ENCODE measurements at regions not wholly inside any gene's neighbourhood (a gene's known extent, or its start where the extent isn't known, plus 50 kb on each side); places are given as distances from the start of the nearest gene placed in this dataset.

- no peak for DNase-seq (ENCODE audit: low spot score)
These were observed 103.4 kb downstream of the IL20RB start for GRCh38 chr3:137061186-137061585.

DNA sequence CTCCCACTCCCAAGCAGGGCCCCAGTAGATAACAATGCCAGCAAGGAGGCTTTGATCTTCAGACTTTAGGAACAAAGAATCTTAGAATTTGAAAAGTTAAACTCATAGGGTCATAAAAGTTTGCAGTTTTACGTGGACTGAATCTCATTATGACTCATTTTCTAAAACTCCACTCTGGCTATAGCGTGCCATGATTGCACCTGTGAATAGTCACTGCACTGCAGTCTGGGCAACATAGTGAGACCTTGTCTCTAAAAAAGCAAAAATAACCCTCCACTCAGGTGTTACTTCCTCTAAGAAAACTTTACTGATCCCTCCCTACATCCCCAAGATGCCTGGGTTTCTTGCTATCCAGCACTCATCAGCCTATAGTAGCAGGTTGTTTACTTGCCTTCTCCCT, 104.5 kb downstream of the IL20RB start:
- no peak for DNase-seq (ENCODE audit: low spot score)

GRCh38 chr3:137065381-137065780, 107.6 kb downstream of the IL20RB start:
- DNase-seq (ENCODE audit: low spot score) = no peak

- no peak for DNase-seq (ENCODE audit: low spot score)
These were observed 108.3 kb downstream of the IL20RB start for GRCh38 chr3:137066092-137066491.

- no peak for DNase-seq (ENCODE audit: low spot score)
These were observed 113.3 kb downstream of the IL20RB start for GRCh38 chr3:137071104-137071503.

DNA sequence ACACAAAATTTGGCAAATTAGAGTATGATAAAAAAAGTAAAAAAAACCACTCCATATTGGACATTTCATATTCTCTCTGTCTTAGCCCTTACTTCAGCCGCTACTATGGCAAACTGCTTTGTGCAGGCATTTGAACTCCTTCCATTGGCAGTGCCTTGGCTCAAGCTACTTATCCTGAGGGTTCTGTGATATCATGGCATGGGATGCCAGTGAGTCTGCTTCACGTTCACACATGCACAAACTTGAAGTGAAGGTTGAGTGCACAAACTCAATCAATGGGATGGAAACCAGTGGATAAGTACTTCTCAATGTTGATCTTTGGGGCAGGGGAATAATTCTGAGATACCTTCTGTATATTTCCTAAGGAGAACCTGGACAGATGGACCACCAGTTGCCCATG, 117.2 kb downstream of the IL20RB start:
- no peak for DNase-seq (ENCODE audit: low spot score)

DNA sequence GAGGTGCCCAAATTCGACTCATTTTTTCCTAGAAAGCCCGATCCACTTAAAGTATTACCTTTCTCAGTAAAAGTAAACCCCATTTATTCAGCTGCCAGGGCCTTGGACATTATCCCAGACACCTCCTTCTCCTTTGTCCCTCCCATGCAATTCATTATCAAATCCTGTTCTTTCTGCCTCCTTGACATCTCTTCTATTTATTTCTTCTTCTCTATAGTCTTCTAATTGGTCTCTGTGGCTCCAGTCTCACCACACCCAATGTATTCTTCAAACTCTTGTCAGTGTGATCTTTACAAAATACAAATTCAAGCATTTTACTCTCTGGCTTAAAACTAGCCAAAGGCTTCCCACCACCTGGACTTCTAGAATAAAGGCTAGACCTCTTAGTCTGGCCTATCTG, 120.3 kb downstream of the IL20RB start:
- no peak for DNase-seq (ENCODE audit: low spot score)

- DNase-seq (ENCODE audit: low spot score) = no peak
These were observed 121.8 kb downstream of the IL20RB start for GRCh38 chr3:137079571-137079970.

DNA sequence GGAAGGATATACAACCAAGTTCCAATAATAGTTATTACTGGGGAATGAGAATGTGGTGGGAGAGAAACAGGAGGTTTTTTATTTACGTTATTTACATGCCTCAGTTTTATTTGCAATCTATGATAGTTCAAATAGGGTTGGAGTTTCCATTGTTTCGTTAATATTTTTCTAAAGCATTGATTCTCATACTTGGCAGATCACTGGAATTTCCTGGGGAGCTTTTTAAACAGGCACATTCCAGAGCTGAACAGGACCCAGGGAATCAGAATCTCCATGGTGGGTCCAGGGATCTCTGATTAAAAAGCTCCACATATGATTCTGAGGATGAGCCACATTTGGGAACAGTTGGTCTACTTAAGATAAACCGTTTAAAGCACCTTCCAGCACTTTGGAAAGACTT, 123.9 kb downstream of the IL20RB start:
- no peak for DNase-seq (ENCODE audit: low spot score)

DNA sequence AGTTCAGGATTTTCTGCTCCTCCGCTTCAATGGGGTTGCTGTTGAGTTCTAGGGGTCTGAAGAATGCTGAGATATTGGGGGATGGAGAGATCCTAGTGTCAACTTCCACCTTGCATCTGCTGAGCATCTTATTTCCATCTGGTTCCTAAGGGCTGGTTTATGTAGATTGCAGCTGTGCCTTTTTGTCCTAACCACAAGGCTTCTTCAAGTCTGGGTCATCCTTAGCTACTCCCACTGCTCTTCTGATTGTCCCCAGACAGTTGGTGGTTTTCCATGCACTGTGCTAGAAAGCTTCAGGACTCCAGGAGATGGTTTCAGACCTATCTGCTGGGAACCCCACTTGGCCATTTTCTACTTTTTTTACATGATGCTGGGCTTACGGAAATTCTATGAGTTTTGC, 125.0 kb downstream of the IL20RB start:
- no peak for DNase-seq (ENCODE audit: low spot score)

- no peak for DNase-seq (ENCODE audit: low spot score)
These were observed 125.5 kb downstream of the IL20RB start for GRCh38 chr3:137083332-137083731.

DNA sequence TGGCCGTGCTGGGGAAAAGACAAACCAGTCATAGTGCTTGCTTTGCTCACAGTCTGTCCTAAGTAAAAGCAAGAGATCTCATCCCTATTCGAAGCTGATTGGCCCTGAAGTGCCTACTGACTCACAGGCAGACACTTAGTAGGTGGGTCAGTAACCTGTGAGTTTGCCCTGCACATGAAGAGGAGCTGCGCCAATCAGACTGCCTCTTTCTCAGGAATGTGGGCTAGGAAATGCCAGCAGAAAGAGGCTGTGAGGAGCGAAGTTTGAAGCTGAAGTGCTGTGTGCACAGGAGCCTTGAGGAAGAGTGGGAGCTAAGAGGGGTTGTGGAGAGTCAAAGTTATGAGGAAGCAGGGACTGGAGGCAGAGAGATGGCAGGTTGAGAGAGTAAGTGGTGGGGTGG, 126.8 kb downstream of the IL20RB start:
- no peak for DNase-seq (ENCODE audit: low spot score)

DNA sequence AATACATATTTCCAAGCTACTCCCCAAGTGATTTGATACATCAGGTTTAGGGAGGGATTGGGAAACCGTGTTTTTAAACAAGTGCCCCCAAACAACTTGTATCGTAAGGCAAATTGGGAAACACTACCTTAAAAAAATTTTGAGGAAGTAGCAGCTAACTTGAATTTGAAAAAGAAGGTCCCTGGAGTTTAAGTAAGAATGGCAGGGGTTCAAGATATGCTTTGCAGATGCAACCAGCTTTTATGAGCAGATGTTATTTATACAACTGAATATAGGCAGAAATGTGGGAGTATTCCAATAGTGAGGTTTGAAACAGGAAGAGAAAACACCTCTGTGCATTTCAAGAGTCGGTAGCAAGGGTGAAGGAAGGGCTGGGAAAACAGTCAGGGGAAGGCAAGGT, 139.6 kb downstream of the IL20RB start:
- no peak for DNase-seq (ENCODE audit: low spot score)

- DNase-seq (ENCODE audit: low spot score) = no peak
These were observed 140.1 kb downstream of the IL20RB start for GRCh38 chr3:137097852-137098251.

DNA sequence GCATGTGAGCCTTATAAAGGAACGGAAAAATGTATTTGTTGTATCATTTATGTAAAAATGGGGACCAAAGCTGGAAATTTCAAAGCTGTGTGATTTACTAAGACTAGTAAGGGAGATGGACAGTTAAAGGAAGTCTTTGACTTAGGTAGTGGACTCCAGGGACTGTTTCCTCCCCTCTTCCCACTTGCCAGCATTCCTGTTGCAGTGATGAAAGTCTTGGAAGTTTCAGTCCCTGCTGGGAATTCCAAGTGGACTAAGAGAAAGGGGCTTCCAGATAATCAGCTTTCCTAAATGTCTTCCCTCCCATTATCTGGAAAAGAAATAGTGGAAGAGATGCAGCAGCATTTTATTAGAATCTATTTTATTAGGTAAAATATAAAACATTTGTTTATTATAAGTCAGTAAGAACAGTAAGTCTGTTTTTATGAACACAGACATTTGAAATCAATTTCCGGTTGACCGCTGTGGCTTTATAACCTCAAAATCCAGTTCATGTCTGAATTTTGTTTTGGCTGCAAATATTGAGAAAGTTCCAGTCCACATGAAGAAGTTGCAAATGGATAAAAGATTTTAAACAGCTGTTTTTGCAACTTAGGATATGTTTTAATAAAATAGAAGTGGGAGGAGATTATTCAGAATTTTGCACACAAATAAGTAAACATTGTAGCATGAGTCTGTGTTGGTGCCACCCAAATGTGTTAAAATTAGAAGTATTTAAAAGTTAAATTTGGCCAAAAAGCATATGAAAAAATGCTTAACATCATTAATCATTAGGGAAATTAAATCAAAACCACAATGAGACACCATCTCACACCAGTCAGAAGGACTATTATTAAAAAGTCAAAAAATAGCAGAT, 141.8 kb downstream of the IL20RB start:
- no peak for DNase-seq (ENCODE audit: low spot score)

DNA sequence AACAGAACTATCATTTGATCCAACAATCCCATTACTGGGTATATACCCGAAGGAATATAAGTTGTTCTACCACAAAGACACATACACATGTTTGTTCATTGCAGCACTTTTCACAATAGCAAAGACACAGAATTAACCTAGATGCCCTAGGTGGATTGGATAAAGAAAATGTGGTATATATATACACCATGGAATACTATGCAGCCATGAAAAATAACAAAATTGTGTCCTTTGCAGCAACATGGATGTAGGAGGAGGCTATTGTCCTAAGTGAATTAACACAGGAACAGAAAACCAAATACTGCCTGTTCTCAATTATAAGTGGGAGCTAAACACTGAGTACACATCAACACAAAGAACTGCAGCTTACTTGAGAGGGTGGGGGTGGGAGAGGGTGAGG, 142.5 kb downstream of the IL20RB start:
- no peak for DNase-seq (ENCODE audit: low spot score)

DNA sequence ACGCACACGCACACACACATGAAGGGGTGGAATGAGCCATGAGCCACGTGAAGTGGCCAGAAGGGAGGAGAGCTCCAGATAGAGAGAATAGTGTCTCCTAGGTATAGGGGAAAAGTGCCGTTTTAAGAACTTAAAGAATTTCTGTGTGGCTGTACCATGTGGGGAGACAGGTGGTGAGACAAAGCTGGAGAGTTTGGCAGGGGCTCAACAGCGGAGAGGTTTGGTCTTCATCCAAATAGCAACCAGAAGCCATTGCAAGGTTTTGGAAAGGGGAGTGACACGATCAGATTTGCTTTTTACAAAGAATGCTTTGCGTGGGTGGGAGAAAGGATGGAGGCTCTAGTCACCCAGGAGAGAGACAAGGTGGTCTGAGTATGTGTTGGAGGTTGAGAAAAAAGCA, 146.0 kb downstream of the IL20RB start:
- DNase-seq (ENCODE audit: low spot score) = no peak

DNA sequence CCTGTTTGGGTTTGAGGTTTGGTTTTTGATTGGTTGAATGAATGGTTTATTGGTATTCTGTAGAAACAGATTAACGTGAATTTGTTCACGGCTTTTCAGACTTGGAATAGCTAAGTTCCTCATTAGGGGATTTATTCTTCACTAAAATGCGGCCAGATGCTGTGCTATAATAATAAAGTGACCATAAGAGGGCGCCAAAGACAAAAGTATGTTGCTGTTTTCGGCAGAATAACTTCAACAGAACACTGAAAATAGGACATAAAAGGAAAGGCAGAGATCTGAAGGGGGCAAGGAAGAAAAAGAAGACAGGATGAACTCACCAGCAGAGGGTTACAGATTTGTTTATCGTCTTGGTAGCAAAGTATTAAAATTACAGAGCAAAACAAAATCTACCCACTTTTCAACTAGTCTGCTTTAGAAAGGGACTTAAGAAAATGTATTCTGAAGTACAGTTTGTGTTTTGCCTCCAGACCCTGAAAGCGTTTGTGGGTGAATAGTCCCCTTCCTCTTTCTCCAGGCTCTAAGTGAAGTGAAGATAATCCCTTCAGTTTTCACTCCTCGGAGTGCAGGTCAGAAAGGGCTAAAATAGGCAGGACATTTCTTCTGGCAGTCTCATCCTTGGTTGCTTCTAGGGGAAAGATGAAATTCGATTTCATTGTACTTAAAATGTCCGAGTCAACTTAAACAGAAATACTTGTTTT, 147.6 kb downstream of the IL20RB start:
- DNase-seq (ENCODE audit: low spot score) = peak; percentile 9

- no peak for DNase-seq (ENCODE audit: low spot score)
These were observed 148.9 kb downstream of the IL20RB start for GRCh38 chr3:137106612-137107240.

GRCh38 chr3:137108699-137109440, 151.1 kb downstream of the IL20RB start:
- no peak for DNase-seq (ENCODE audit: low spot score)

GRCh38 chr3:137110392-137110996, 152.7 kb downstream of the IL20RB start:
- peak; percentile 27 for DNase-seq (ENCODE audit: low spot score)

GRCh38 chr3:137111497-137111896, 153.7 kb downstream of the IL20RB start:
- DNase-seq (ENCODE audit: low spot score) = no peak

All from HuH-7 (cell line).